ENCODE measurements at regions not wholly inside any gene's neighbourhood (a gene's known extent, or its start where the extent isn't known, plus 50 kb on each side); places are given as distances from the start of the nearest gene placed in this dataset.
"Not testable (repeated sequence)": the region's sequence is repeated elsewhere in the genome, so short reads cannot be mapped to it uniquely, and the experiment has no call there.

GRCh38 chr5:89317838-89318237 is 434.9 kb upstream of the MEF2C start:
- TF ChIP-seq CTCF (IDR thresholded peaks at IDR 0.05); POLR2A (IDR thresholded peaks at IDR 0.05; ENCODE audit: low read depth): not testable (repeated sequence)

Measured in esophagus muscularis mucosa (tissue), 3 donors.